ENCODE measurements at regions not wholly inside any gene's neighbourhood (a gene's known extent, or its start where the extent isn't known, plus 50 kb on each side); places are given as distances from the start of the nearest gene placed in this dataset.

DNA sequence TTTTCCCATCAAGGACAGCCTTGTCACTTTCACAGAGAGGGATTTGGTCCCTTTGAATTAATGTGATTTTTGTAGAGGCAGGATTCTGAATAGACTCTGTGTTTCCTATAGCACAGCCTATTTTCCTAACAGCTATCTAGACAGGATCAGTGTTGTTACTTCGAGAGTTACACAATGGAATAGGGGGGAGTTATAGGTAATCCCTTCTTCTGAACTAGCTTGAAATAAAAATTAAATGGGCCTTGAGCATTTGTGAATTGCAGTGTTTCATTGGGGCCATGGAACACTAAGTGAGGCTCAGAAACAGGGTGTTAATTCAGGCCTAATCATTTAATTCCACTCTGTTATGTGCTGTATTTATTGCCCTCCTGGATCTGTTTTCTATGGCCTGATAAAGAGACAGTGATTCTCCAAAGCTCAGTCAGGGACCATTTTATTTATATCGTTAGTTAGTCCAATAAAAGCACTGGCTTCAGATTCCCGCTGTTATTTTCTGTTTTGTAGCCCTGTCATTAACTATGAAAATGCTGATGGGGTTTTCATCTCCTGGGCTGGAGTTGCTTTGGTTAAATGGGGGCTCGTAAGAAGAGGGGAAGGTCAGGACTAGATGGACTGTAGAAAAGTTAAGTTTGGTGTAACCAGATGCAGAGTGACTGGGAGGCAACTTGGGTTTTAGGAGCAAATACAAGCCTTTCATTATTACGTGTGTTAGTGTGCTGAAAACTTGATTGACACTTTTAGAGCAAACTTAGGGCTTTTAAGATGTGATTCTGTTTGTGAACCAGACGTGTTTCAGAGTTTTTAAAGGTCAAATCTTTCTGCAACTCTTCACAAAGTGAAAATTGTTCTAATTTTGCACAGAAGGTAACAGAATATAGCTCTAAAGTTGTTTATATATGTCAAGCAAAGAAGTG, 461.0 kb upstream of the HNRNPA3 start (continued):
- TF ChIP-seq, protein P1, sequence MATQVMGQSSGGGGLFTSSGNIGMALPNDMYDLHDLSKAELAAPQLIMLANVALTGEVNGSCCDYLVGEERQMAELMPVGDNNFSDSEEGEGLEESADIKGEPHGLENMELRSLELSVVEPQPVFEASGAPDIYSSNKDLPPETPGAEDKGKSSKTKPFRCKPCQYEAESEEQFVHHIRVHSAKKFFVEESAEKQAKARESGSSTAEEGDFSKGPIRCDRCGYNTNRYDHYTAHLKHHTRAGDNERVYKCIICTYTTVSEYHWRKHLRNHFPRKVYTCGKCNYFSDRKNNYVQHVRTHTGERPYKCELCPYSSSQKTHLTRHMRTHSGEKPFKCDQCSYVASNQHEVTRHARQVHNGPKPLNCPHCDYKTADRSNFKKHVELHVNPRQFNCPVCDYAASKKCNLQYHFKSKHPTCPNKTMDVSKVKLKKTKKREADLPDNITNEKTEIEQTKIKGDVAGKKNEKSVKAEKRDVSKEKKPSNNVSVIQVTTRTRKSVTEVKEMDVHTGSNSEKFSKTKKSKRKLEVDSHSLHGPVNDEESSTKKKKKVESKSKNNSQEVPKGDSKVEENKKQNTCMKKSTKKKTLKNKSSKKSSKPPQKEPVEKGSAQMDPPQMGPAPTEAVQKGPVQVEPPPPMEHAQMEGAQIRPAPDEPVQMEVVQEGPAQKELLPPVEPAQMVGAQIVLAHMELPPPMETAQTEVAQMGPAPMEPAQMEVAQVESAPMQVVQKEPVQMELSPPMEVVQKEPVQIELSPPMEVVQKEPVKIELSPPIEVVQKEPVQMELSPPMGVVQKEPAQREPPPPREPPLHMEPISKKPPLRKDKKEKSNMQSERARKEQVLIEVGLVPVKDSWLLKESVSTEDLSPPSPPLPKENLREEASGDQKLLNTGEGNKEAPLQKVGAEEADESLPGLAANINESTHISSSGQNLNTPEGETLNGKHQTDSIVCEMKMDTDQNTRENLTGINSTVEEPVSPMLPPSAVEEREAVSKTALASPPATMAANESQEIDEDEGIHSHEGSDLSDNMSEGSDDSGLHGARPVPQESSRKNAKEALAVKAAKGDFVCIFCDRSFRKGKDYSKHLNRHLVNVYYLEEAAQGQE (IDR thresholded peaks at IDR 0.05), result no peak
- TF ChIP-seq RXRA (IDR thresholded peaks at IDR 0.05), result no peak

DNA sequence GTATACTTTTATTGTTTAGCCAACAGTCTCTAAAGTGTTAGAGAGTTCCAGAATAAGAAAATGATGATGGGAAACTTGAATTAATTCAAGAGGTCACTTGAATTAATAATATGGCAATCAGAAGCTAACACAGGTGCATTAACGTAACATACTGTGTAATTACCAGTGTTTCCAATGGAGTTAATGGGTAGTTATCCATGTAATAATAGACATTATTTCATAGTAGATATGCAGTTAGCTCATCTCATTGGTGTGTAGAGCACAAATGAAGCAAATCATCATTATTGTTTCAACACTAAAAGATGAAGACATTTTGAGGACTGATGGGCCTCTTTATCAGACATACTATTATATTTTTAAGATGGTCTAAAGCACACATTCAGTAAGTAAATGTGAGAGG, 460.3 kb upstream of the HNRNPA3 start:
- DNase-seq (ENCODE audit: low spot score), result no peak
- WGBS, result 96% methylated on average over 1 of the region's 1 CpG
- H3K9ac ChIP-seq (ENCODE audit: low read depth in 1 of 2, low read length in 2 of 2), result no peak overlapping the region
- no peaks in the 10 kb centered on the region for H3K9me3 ChIP-seq (ENCODE audit: control insufficient read depth in 4 of 4, low read length in 3 of 4)
- no peak for TF ChIP-seq SP1 (IDR thresholded peaks at IDR 0.05)
- no peak for TF ChIP-seq FOXA1 (IDR thresholded peaks at IDR 0.05)
- no peak for TF ChIP-seq HNF4A (conservative IDR thresholded peaks at IDR 0.05)
- TF ChIP-seq, protein P2, sequence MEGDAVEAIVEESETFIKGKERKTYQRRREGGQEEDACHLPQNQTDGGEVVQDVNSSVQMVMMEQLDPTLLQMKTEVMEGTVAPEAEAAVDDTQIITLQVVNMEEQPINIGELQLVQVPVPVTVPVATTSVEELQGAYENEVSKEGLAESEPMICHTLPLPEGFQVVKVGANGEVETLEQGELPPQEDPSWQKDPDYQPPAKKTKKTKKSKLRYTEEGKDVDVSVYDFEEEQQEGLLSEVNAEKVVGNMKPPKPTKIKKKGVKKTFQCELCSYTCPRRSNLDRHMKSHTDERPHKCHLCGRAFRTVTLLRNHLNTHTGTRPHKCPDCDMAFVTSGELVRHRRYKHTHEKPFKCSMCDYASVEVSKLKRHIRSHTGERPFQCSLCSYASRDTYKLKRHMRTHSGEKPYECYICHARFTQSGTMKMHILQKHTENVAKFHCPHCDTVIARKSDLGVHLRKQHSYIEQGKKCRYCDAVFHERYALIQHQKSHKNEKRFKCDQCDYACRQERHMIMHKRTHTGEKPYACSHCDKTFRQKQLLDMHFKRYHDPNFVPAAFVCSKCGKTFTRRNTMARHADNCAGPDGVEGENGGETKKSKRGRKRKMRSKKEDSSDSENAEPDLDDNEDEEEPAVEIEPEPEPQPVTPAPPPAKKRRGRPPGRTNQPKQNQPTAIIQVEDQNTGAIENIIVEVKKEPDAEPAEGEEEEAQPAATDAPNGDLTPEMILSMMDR (IDR thresholded peaks at IDR 0.05; ENCODE audit: low read depth, low read length, missing input control), result no peak
- TF ChIP-seq, protein P3, sequence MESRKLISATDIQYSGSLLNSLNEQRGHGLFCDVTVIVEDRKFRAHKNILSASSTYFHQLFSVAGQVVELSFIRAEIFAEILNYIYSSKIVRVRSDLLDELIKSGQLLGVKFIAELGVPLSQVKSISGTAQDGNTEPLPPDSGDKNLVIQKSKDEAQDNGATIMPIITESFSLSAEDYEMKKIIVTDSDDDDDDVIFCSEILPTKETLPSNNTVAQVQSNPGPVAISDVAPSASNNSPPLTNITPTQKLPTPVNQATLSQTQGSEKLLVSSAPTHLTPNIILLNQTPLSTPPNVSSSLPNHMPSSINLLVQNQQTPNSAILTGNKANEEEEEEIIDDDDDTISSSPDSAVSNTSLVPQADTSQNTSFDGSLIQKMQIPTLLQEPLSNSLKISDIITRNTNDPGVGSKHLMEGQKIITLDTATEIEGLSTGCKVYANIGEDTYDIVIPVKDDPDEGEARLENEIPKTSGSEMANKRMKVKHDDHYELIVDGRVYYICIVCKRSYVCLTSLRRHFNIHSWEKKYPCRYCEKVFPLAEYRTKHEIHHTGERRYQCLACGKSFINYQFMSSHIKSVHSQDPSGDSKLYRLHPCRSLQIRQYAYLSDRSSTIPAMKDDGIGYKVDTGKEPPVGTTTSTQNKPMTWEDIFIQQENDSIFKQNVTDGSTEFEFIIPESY (IDR thresholded peaks at IDR 0.05), result no peak
- TF ChIP-seq, protein P4, sequence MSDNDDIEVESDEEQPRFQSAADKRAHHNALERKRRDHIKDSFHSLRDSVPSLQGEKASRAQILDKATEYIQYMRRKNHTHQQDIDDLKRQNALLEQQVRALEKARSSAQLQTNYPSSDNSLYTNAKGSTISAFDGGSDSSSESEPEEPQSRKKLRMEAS (IDR thresholded peaks at IDR 0.05), result no peak
- TF ChIP-seq GABPA (IDR thresholded peaks at IDR 0.05 in 1 of 2, conservative IDR thresholded peaks at IDR 0.05 in 1 of 2), result no peak
- TF ChIP-seq, protein P5, sequence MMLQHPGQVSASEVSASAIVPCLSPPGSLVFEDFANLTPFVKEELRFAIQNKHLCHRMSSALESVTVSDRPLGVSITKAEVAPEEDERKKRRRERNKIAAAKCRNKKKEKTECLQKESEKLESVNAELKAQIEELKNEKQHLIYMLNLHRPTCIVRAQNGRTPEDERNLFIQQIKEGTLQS (IDR thresholded peaks at IDR 0.05), result no peak
- H3K36me3 ChIP-seq (ENCODE audit: control insufficient read depth in 4 of 4, insufficient read depth in 3 of 4, low read depth in 1 of 4, low read length in 3 of 4), result no peaks in the 10 kb centered on the region
- no peaks in the 10 kb centered on the region for H3K4me1 ChIP-seq (ENCODE audit: control insufficient read depth in 4 of 4, insufficient read depth in 4 of 4, low read length in 3 of 4)
- H3K27ac ChIP-seq (ENCODE audit: low read depth in 1 of 2, low read length in 2 of 2), result no peak overlapping the region
- H3K27me3 ChIP-seq (ENCODE audit: control insufficient read depth in 4 of 4, insufficient read depth in 4 of 4, low read length in 3 of 4), result no peaks in the 10 kb centered on the region
- H3K4me3 ChIP-seq (ENCODE audit: low read depth in 1 of 3, low read length in 3 of 3), result no peak overlapping the region

DNA sequence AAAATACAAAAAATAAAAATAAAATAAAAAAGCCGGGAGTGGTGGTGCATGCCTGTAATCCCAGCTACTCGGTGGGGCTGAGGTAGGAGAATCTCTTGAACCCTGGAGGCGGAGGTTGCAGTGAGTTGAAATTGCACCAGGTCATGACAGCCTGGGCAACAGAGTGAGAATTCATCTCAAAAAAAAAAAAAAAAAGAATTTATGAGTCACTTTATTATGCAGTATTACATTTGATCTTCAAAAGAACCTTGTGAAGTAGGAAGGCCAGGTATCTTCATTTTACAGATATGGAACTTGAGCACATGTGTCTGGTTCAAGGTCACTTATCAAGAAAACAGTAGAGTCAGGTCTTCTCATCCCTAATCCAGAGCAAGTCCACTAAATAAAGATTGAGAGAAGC, 459.4 kb upstream of the HNRNPA3 start:
- Histone ChIP-seq H3K9me3 (ENCODE audit: control insufficient read depth in 4 of 4, low read length in 3 of 4) (no peaks in the 10 kb centered on the region), H3K4me3 (ENCODE audit: low read depth in 1 of 3, low read length in 3 of 3) (no peak overlapping the region), H3K36me3 (ENCODE audit: control insufficient read depth in 4 of 4, insufficient read depth in 3 of 4, low read depth in 1 of 4, low read length in 3 of 4) (no peaks in the 10 kb centered on the region), H3K27me3 (ENCODE audit: control insufficient read depth in 4 of 4, insufficient read depth in 4 of 4, low read length in 3 of 4) (no peaks in the 10 kb centered on the region), H3K9ac (ENCODE audit: low read depth in 1 of 2, low read length in 2 of 2) (no peak overlapping the region), H3K27ac (ENCODE audit: low read depth in 1 of 2, low read length in 2 of 2) (no peak overlapping the region), H3K4me1 (ENCODE audit: control insufficient read depth in 4 of 4, insufficient read depth in 4 of 4, low read length in 3 of 4) (no peaks in the 10 kb centered on the region)
- WGBS, result 84% methylated on average over 3 of the region's 3 CpGs
- no peak for DNase-seq (ENCODE audit: low spot score)
- TF ChIP-seq RAD21 (IDR thresholded peaks at IDR 0.05), result no peak
- TF ChIP-seq YY1 (IDR thresholded peaks at IDR 0.05), result no peak
- TF ChIP-seq HNF4A (conservative IDR thresholded peaks at IDR 0.05), result no peak
- TF ChIP-seq FOXA1 (IDR thresholded peaks at IDR 0.05), result no peak
- no peak for TF ChIP-seq HNF4G (IDR thresholded peaks at IDR 0.05)
- TF ChIP-seq, protein P5 (IDR thresholded peaks at IDR 0.05), result no peak
- no peak for TF ChIP-seq SP1 (IDR thresholded peaks at IDR 0.05)
- TF ChIP-seq, protein P1 (IDR thresholded peaks at IDR 0.05), result no peak
